GM19438 (cell line): ENCODE measurements at regions not wholly inside any gene's neighbourhood (a gene's known extent, or its start where the extent isn't known, plus 50 kb on each side); places are given as distances from the start of the nearest gene placed in this dataset.

Experiments
- ATAC-seq: cut with Tn5 transposase; IDR thresholded peaks from one replicate; pipeline ENCODE4 v1.9.1; 2021; ENCODE audit warnings: low read depth; ENCODE audit not compliant: unreplicated experiment

DNA sequence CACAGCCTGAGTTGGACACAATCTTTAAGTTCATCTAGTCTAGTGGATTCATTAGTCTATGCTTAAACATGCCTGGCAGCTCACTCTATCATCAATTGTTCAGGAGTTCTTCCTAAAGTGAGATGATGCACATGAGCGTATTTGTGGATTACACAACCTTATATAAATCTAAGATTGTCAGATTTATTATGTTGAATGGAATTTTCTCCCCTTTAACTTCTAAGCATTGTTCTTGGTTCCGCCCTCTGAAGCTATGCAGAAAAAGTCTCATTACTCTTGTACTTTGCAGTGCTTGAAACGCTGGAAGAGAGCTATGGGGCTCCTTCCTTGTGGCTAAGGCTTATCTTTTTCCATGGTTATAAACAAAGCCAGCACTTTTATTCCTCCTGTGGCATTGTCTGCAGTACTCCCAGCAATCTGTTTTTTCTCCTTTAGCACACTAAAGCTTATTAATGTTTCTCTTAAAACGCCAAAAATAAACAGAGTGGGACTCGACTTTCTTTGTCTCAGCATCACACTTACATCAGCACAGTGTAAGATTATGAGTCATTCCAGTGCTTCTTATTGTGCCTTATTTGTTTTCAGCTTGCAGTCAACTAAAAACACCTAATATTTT is 316.8 kb upstream of the CAMK1G start:
- ATAC-seq: no peak

DNA sequence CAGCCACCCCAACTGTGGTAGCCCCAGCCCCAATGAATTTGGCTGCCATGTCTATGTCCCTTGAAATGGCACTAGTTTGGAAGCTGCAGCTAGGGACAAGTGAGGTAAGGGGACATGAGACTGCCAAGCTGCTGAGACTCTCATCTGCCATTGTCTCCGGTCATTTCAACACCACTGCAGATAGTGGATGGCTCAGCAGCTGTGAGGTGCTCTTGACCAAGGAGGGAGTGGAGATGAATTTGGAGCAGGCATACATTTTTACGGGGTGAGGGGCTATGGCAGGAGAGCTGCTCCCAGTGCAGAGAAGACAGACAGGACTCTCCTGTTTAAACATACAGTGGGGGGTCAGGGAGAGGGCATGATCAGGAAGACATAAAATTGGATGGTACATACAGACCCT is 315.5 kb upstream of the CAMK1G start:
- ATAC-seq: no peak

GRCh38 chr1:209268479-209268878 is 315.0 kb upstream of the CAMK1G start:
- no peak for ATAC-seq

GRCh38 chr1:209276321-209276720 is 307.2 kb upstream of the CAMK1G start:
- no peak for ATAC-seq

DNA sequence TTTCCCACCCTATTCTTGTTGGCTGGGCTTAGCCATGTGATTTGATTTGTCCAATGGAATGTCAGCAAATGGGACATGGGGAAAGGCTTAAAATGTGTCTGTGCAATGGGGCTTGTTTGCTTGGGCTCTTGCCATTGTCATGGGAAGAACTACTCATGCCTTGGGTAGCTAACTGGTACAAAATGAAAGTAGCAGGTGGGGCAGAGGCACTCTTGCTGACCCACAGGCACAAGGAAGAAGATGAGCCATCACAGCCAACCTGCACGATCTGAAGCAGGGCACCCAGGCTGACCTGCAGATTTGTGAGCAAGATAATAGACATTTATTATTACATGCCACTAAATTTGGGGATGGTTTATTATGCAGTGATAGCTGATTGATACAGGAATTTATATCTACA is 305.9 kb upstream of the CAMK1G start:
- no peak for ATAC-seq

DNA sequence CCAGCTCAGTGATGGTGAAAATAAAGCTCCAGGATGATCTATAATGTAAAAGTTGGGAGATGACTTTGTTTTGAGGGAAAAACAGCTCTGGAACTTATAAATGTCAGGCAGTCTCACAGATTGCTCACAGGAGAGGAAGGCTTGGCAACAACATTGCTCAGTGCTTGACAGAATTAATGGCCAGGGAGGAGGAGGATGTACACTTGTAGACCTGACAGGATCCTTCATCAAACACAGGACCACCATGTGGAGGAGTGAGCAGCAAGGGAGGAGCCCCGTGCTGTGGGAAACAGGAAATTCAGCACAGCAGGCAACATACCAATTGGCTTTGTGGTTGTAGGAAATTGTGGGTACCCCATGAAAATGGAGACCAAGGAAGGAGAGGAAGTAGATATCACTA is 291.8 kb upstream of the CAMK1G start:
- no peak for ATAC-seq

DNA sequence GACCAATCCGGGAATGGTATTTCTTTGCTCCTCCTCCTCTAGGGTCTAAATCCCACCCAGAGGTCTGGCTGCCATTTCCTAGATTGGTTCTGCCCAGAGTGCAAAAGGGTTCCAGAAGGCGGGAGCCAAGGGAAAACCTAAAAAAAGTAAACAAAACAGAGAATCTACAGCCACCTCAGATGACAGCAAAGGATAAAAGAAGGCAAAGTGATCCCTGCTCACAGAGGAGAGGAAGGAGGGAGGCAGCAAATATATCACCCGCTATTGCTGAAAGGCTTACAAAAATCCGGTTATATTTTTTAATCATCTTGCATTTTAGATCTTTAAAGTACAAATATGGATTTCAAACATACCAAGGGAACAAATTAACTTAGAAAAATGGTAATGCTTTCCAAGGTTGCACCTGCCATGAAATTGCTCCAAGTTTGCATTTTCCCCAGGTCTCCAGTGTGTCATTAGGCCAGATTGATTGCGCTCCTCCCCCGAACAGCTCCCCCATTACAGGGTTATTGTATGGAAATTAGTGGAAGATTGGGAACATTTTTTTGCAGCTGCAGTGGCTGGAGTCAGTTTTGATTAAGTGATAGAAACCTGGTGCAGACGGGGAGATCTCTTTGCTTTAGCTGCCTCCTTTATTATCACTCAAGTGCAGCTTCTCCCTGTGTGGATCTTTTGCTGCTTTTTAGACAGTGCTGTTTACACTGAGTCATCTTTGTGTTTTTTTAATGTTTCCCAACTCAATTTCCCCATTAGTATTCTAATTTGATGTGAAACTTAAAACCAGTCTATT is 280.5 kb upstream of the CAMK1G start:
- no peak for ATAC-seq

DNA sequence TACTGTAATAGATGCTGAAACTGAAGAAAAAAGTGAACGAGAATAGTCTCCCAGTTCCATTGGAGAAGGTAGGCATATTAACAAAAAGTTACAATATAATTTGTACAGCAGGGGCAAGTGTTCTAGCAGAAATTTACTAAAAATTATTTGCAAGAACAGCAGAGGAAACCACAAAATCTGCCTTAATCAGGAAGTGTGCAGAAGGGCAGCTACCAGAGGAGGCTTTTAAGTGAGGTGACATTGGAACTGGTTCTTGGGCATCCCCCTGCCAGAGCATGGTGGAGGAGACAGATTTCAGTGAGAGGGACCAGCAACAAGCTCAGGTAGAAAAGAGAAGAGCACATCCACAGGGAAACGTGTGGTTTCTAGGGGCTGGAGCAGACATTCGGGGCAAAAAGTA is 279.3 kb upstream of the CAMK1G start:
- ATAC-seq: no peak

- ATAC-seq: no peak
These were observed 278.1 kb upstream of the CAMK1G start for GRCh38 chr1:209305221-209305954.

DNA sequence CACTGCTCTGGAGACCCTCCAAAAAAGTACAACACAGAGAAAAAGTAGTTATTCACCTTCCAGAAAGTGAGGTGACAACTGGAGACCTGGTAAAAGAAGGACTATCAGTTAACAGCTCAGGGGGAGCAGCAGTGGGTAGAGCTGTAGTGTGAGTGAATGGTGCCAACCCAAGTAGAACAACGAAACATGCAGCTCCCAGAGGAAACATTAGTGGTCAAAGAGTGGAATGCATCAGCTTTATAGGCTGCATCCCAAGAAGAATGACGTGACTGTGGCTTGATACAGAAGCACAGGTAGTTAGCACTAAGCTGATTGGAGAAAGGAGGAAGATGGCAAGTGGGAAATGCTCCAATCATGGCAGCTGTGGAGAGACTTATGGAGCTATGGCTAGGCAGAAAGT is 275.7 kb upstream of the CAMK1G start:
- no peak for ATAC-seq

DNA sequence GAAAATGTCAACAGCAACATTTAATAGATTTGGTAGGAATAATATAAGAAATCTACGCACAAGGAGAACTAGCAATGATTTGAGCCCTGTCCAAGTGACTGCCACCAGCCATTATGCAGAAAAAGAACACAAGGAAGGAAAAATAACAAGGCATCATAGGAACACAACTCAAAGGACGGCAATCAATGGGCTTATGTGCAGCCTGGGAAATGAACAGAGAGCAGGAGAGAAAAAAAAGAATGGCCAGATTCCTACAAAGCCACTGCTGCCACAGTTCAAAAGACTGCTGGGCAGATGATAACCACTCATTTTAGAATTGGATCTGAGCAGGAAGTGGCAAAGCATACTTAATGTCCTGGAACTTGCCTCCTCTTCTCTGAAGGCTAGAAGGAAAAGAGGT is 274.3 kb upstream of the CAMK1G start:
- no peak for ATAC-seq

GRCh38 chr1:209311770-209312169 is 271.7 kb upstream of the CAMK1G start:
- ATAC-seq: no peak

DNA sequence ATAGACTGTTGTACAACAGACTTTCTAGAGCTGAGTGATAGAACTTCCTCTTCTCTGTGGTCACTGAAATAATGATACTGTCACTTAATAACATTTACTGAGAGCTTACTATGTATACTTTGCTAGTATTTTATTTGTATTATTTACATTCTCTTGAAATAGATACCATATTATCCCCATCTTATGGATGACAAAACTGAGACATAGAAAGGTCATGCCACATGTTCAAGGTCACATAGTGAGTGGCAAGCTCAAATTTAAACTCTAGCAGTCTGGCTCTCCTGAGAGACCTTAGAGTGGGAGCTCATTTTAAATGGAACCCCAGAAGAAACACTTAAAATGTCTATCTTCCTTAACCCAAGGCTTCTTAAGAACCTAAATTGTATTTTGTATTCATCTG is 266.6 kb upstream of the CAMK1G start:
- no peak for ATAC-seq

- ATAC-seq: no peak
These were observed 265.1 kb upstream of the CAMK1G start for GRCh38 chr1:209318181-209319056.

DNA sequence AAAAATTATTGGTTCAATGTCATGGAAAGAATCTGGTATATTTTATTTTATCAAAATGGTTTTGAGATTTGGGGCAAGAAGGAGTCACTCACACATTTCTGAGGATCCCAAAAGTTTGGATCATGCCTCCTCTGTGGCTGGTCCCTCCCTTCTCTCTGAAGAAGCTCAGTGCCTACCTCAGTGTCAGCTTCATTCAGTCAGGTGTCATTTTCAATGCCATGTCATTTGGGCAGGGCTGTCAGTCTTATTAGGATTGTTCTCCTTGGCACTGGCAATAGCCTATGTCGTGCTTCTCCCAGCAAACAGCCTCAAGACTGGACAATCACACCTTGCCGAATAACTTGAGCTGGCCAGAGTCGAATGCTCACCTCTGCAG is 264.5 kb upstream of the CAMK1G start:
- ATAC-seq: no peak

- no peak for ATAC-seq
These were observed 264.0 kb upstream of the CAMK1G start for GRCh38 chr1:209319549-209319948.

DNA sequence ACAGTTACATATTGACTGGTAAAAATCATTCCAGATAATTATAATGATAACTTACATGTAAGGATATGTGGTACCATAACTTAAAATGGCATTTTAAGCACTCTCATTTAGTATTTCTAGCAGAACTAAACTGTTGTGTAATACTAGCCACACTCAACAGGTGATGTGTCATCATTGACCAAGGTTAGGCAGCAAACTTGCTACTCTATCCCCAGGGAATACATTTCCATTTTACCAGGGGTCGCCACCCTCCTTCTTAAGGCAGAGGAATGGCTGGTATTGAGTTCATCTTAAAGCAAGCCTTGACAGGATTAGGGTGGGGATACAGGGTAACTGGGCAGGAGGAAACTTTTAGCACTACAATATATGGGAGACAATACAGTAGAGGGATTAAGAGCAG is 259.8 kb upstream of the CAMK1G start:
- no peak for ATAC-seq

DNA sequence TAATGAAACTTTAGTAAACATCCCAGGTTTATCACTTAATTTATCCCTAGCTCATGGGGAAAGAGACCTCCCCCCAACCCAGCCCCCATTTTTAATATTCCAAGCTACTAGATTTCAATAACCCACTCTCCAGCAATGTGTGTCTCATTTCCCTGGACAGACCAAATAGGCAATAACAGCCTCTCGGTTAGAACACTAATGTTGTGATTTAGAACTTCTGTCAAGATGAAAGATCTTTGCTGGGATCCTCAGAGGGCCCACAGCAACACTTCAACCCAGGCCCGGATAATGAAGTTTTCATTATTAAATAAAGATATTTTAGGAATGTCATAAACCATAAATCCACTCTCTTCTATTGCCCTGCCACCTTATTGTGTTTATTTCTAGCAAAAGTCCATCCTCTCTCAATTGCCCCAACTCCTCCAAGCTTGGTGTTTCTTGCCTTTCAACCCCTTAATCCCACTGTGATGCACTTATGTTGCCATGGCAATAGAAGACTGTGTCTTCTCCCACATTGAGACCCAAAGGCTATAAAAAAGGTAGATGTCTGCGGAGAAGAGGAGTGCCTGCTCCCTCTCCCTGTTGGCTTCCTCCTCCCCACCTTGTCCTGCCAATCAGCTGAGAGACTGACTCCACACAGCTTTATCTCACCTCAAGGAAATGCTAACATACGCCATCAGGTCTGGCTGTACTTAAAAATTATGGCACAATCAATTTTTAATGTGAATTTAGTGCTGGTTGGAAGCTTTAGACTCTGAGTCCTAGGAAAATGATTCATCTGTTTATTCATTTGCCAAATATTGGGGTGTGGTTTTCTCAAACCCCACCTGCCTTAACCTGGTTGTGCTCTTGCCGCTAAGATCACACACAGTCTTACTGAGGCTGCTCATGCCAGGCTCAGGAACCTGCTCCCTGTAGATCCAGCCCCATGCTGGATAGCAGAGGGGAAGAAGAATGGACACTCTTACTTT is 258.3 kb upstream of the CAMK1G start:
- ATAC-seq: no peak

- no peak for ATAC-seq
These were observed 257.4 kb upstream of the CAMK1G start for GRCh38 chr1:209326076-209326475.

GRCh38 chr1:209326831-209327230 is 256.7 kb upstream of the CAMK1G start:
- ATAC-seq: no peak
